ENCODE measurements at regions not wholly inside any gene's neighbourhood (a gene's known extent, or its start where the extent isn't known, plus 50 kb on each side); places are given as distances from the start of the nearest gene placed in this dataset.

- TF ChIP-seq CREB1 (IDR thresholded peaks at IDR 0.05) (no peak), SUZ12 (IDR thresholded peaks at IDR 0.05; ENCODE audit: low read length) (no peak), SIX5 (IDR thresholded peaks at IDR 0.05; ENCODE audit: low read depth, low read length) (no peak), GTF2F1 (IDR thresholded peaks at IDR 0.05; ENCODE audit: borderline replicate concordance, low read depth, low read length) (no peak), POU5F1 (IDR thresholded peaks at IDR 0.05; ENCODE audit: low read depth, low read length) (no peak)
Observed at GRCh38 chr20:5680192-5680591, 69.4 kb upstream of the GPCPD1 start (continued).

All from H1 (cell line).